Pancreas (tissue), 10 donors: ENCODE measurements at regions not wholly inside any gene's neighbourhood (a gene's known extent, or its start where the extent isn't known, plus 50 kb on each side); places are given as distances from the start of the nearest gene placed in this dataset.

ENCODE experiments used
- ATAC-seq, 4 donors: fragments of 200-7000 bp; cut with Tn5 transposase; one replicate each; pipeline versions ENCODE4 v1.8.0 to v1.9.1; 2020; ENCODE audit warnings: mild to moderate bottlenecking in 4 of 4, moderate library complexity in 4 of 4
- DNase-seq, 6 donors: peaks; one replicate each; pipeline ENCODE4 v3.0.0-alpha.2; 2020
- FAIRE-seq: peaks from 2 replicates; lab custom pipeline; 2012; peaks lifted over from hg19 to GRCh38; lab: Jason Lieb, UNC
- H3K27ac ChIP-seq, 4 donors: fragments of 200-600 bp; sonication (generic); 1 replicate in 3 of 4; 2 replicates in 1 of 4; pipeline versions ENCODE4 v1.5.0 to v1.8.0; 2020
- H3K27me3 ChIP-seq, 4 donors: fragments of 200-600 bp; one replicate each; pipeline ENCODE4 v1.8.0; 2021
- H3K36me3 ChIP-seq, 3 donors: fragments of 200-600 bp; sonication (generic) in 1 of 3; one replicate each; pipeline versions ENCODE4 v1.5.0 to v1.8.0; 2020 to 2021
- H3K4me1 ChIP-seq, 3 donors: fragments of 200-600 bp; one replicate each; pipeline ENCODE4 v1.8.0; 2021
- H3K4me3 ChIP-seq, 4 donors: fragments of 200-600 bp; sonication (generic) in 2 of 4; one replicate each; pipeline versions ENCODE4 v1.5.0 to v1.8.0; 2020 to 2021
- H3K9me3 ChIP-seq, 4 donors: fragments of 200-600 bp; one replicate each; pipeline ENCODE4 v1.8.0; 2021
- CTCF ChIP-seq, 4 donors: fragments of 200-600 bp; sonication (generic) in 3 of 4; IDR thresholded peaks; one replicate each; pipeline versions ENCODE4 v1.5.0 to v1.8.0; 2021; ENCODE audit warnings: antibody characterized with exemption in 4 of 4
- WGBS, 2 donors: extraction: QIAGEN DNeasy Blood & Tissue Kit; methylation state at CpG; one replicate each; pipeline ENCODE4 v1.1.7; 2013; 5-methylcytosine and 5-hydroxymethylcytosine counted together
- intact Hi-C, 3 donors: fragments of 100-400 bp; cut with DNase I; formaldehyde crosslinking; loops; one replicate each; pipeline versions ENCODE4 v1.11.1 to v1.14.2; 2022
- donor health status: healthy with polysubstance abuse.
- donor health status: DM: no; HTN: no; CAD: no; lungs with moderate emphysema.
- donor health status: DM: no; HTN: no; CAD: no.
- donor health status: control.
- donor health status: control.
- donor health status: Bipolar disorder and iron deficiency.
- donor health status: DM: yes; HTN: yes; CAD: no.
- donor health status: DM: no; HTN: no; CAD: no.
- donor health status: DM: no; HTN: no; CAD: no.
- donor health status: DM: yes; HTN: yes; CAD: no.

- DNase-seq (peak in 1 of 6 donors; percentile 18), ATAC-seq (no peak), FAIRE-seq (no peak)
- intact Hi-C loops = no loop called here
- Histone ChIP-seq H3K27me3 (no peaks in the 10 kb centered on the region), H3K27ac (no peak overlapping the region), H3K4me3 (no peak overlapping the region), H3K4me1 (no peaks in the 10 kb centered on the region), H3K9me3 (no peaks in the 10 kb centered on the region), H3K36me3 (no peaks in the 10 kb centered on the region)
- TF ChIP-seq CTCF (IDR thresholded peaks at IDR 0.05) = no peak
- WGBS, 2 donors = 82 to 91% methylated on average over 8 of the region's 8 CpGs
Observed at GRCh38 chr9:89865357-89865756, 260.5 kb downstream of the GADD45G start.

- 93 to 97% methylated on average over 10 of the region's 10 CpGs for whole genome bisulfite sequencing, 2 donors
- ATAC-seq = no peak
Observed at GRCh38 chr9:89865981-89866380, 261.2 kb downstream of the GADD45G start.

GRCh38 chr9:89866701-89867100 is 261.9 kb downstream of the GADD45G start:
- no peak for ATAC-seq
- Histone ChIP-seq H3K27me3 (no peaks in the 10 kb centered on the region), H3K36me3 (no peaks in the 10 kb centered on the region), H3K4me3 (no peak overlapping the region), H3K27ac (no peak overlapping the region), H3K9me3 (no peaks in the 10 kb centered on the region), H3K4me1 (no peaks in the 10 kb centered on the region)
- intact Hi-C loops = no loop called here
- peak in 1 of 6 donors; percentile 8 for DNase-seq
- no peak for TF ChIP-seq CTCF (IDR thresholded peaks at IDR 0.05)
- 89% methylated on average over 3 of the region's 3 CpGs for WGBS, 2 donors
- FAIRE-seq = no peak

More at GRCh38 chr9:89865981-89866380, 261.2 kb downstream of the GADD45G start:
- no peak overlapping the region for H3K27ac ChIP-seq
- H3K9me3 ChIP-seq = no peaks in the 10 kb centered on the region
- FAIRE-seq = no peak
- H3K4me1 ChIP-seq = no peaks in the 10 kb centered on the region
- no peak for TF ChIP-seq CTCF (IDR thresholded peaks at IDR 0.05)
- DNase-seq = peak in 1 of 6 donors; percentile 48
- no peaks in the 10 kb centered on the region for H3K27me3 ChIP-seq
- H3K4me3 ChIP-seq = no peak overlapping the region
- intact Hi-C loops = no loop called here
- H3K36me3 ChIP-seq = no peaks in the 10 kb centered on the region

GRCh38 chr9:89868100-89868499 is 263.3 kb downstream of the GADD45G start:
- WGBS, 2 donors = 77 to 78% methylated on average over 4 of the region's 4 CpGs
- FAIRE-seq = no peak
- H3K36me3 ChIP-seq = no peaks in the 10 kb centered on the region
- H3K27me3 ChIP-seq = no peaks in the 10 kb centered on the region
- no peaks in the 10 kb centered on the region for H3K9me3 ChIP-seq
- no peak overlapping the region for H3K27ac ChIP-seq
- no peak overlapping the region for H3K4me3 ChIP-seq
- no peak for TF ChIP-seq CTCF (IDR thresholded peaks at IDR 0.05)
- no peak for ATAC-seq
- no peaks in the 10 kb centered on the region for H3K4me1 ChIP-seq
- peak in 1 of 6 donors; percentile 11 for DNase-seq
- intact Hi-C loops = no loop called here

GRCh38 chr9:89869793-89870580 is 265.2 kb downstream of the GADD45G start:
- Histone ChIP-seq H3K36me3 (no peaks in the 10 kb centered on the region), H3K27ac (no peak overlapping the region), H3K4me3 (no peak overlapping the region), H3K4me1 (no peaks in the 10 kb centered on the region), H3K27me3 (no peaks in the 10 kb centered on the region), H3K9me3 (no peaks in the 10 kb centered on the region)
- ATAC-seq (no peak), FAIRE-seq (no peak), DNase-seq (no peak)
- WGBS, 2 donors = 77 to 80% methylated on average over 7 of the region's 7 CpGs
- TF ChIP-seq CTCF (IDR thresholded peaks at IDR 0.05) = no peak
- intact Hi-C loops = no loop called here
